ENCODE measurements at regions not wholly inside any gene's neighbourhood (a gene's known extent, or its start where the extent isn't known, plus 50 kb on each side); places are given as distances from the start of the nearest gene placed in this dataset.

DNA sequence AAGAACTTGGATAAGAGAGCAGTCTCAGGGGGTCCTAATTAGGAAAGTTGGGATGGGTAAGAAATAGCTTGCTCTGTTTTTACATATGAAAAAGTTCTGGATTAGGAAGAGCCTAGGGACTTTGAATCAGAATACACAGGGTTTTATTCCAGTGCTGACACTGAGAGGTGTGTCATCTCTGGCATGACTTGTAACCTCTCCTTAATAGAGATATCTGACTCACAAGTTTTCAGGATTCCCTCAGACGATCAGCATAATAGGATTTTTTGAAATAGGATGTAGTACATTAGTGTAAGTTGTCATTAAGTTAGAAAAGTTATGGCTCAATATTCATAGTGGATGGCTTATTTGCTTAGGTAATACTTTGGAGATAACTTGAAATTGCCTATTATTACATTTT lies 555.2 kb upstream of the MIR17HG start:
- TF ChIP-seq POLR2A (IDR thresholded peaks at IDR 0.05; ENCODE audit: borderline replicate concordance, extremely low read depth, insufficient read depth, insufficient read length) (no peak), POLR2AphosphoS5 (IDR thresholded peaks at IDR 0.05; ENCODE audit: low read depth, low read length) (no peak), EGR1 (IDR thresholded peaks at IDR 0.05; ENCODE audit: low read depth) (no peak), EZH2 (IDR thresholded peaks at IDR 0.05) (no peak), CEBPB (IDR thresholded peaks at IDR 0.05; ENCODE audit: low read depth) (no peak), ZNF274 (IDR thresholded peaks at IDR 0.05; ENCODE audit: low read depth, low read length) (no peak), JUND (IDR thresholded peaks at IDR 0.05) (no peak), EZH2phosphoT487 (IDR thresholded peaks at IDR 0.05; ENCODE audit: borderline replicate concordance) (no peak), SIN3A (IDR thresholded peaks at IDR 0.05; ENCODE audit: low read depth) (no peak)
- TF ChIP-seq, protein P1, sequence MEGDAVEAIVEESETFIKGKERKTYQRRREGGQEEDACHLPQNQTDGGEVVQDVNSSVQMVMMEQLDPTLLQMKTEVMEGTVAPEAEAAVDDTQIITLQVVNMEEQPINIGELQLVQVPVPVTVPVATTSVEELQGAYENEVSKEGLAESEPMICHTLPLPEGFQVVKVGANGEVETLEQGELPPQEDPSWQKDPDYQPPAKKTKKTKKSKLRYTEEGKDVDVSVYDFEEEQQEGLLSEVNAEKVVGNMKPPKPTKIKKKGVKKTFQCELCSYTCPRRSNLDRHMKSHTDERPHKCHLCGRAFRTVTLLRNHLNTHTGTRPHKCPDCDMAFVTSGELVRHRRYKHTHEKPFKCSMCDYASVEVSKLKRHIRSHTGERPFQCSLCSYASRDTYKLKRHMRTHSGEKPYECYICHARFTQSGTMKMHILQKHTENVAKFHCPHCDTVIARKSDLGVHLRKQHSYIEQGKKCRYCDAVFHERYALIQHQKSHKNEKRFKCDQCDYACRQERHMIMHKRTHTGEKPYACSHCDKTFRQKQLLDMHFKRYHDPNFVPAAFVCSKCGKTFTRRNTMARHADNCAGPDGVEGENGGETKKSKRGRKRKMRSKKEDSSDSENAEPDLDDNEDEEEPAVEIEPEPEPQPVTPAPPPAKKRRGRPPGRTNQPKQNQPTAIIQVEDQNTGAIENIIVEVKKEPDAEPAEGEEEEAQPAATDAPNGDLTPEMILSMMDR (IDR thresholded peaks at IDR 0.05 in 2 of 3, conservative IDR thresholded peaks at IDR 0.05 in 1 of 3; ENCODE audit: borderline replicate concordance in 1 of 3, insufficient read depth in 1 of 3, low read depth in 2 of 3, low read length in 2 of 3) = no peak
- TF ChIP-seq, protein P2, sequence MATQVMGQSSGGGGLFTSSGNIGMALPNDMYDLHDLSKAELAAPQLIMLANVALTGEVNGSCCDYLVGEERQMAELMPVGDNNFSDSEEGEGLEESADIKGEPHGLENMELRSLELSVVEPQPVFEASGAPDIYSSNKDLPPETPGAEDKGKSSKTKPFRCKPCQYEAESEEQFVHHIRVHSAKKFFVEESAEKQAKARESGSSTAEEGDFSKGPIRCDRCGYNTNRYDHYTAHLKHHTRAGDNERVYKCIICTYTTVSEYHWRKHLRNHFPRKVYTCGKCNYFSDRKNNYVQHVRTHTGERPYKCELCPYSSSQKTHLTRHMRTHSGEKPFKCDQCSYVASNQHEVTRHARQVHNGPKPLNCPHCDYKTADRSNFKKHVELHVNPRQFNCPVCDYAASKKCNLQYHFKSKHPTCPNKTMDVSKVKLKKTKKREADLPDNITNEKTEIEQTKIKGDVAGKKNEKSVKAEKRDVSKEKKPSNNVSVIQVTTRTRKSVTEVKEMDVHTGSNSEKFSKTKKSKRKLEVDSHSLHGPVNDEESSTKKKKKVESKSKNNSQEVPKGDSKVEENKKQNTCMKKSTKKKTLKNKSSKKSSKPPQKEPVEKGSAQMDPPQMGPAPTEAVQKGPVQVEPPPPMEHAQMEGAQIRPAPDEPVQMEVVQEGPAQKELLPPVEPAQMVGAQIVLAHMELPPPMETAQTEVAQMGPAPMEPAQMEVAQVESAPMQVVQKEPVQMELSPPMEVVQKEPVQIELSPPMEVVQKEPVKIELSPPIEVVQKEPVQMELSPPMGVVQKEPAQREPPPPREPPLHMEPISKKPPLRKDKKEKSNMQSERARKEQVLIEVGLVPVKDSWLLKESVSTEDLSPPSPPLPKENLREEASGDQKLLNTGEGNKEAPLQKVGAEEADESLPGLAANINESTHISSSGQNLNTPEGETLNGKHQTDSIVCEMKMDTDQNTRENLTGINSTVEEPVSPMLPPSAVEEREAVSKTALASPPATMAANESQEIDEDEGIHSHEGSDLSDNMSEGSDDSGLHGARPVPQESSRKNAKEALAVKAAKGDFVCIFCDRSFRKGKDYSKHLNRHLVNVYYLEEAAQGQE (IDR thresholded peaks at IDR 0.05; ENCODE audit: low read depth) = no peak
- TF ChIP-seq, protein P3, sequence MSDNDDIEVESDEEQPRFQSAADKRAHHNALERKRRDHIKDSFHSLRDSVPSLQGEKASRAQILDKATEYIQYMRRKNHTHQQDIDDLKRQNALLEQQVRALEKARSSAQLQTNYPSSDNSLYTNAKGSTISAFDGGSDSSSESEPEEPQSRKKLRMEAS (IDR thresholded peaks at IDR 0.05) = no peak
- TF ChIP-seq, protein P4, sequence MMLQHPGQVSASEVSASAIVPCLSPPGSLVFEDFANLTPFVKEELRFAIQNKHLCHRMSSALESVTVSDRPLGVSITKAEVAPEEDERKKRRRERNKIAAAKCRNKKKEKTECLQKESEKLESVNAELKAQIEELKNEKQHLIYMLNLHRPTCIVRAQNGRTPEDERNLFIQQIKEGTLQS (IDR thresholded peaks at IDR 0.05) = no peak

Measured in HCT116 (cell line).